HG03521 (cell line): ENCODE measurements at regions not wholly inside any gene's neighbourhood (a gene's known extent, or its start where the extent isn't known, plus 50 kb on each side); places are given as distances from the start of the nearest gene placed in this dataset.

Experiments
- ATAC-seq: cut with Tn5 transposase; IDR thresholded peaks from one replicate; pipeline ENCODE4 v1.9.1; 2021; ENCODE audit warnings: mild to moderate bottlenecking, moderate library complexity; ENCODE audit not compliant: unreplicated experiment

DNA sequence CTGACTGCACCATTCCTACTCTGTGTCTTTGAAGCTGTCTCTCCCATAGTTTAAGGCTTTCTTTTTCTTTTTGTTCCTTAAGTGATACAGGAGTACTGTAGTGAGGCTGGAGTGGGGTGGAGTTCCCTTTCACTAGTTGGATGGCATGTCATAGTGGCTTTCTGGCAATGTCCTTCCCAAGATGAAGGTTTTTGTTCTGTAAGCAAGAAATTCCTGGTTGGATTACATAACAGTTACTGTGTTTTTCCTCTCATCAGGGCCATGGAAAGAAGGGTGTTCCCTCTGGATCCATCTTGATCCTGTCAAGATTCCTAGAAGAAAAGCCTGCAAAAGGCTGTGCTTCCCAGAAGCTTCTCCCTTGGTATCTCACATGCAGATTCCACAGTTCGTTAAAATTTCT is 84.2 kb downstream of the ACKR3 start:
- no peak for ATAC-seq

DNA sequence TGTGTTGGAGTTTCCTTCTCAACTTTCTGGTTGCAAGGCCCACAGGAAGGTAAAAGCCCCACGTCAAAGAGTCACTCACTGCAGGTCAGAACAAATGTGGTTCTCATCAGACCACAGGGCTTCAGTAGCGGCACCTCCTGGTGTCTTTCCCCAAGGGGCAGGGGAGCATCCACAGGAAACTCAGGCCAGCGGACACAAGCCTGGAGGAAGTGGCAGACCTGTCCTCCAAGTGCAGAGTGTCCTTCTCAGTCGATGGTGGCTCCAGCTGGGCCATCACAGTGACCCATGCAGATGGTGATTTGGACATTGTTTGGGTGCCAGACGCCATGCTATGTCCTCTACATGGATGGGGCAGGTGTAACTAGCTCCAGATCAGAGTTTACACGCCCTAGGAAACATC is 84.9 kb downstream of the ACKR3 start:
- no peak for ATAC-seq

GRCh38 chr2:236656166-236656565 is 86.5 kb downstream of the ACKR3 start:
- no peak for ATAC-seq

DNA sequence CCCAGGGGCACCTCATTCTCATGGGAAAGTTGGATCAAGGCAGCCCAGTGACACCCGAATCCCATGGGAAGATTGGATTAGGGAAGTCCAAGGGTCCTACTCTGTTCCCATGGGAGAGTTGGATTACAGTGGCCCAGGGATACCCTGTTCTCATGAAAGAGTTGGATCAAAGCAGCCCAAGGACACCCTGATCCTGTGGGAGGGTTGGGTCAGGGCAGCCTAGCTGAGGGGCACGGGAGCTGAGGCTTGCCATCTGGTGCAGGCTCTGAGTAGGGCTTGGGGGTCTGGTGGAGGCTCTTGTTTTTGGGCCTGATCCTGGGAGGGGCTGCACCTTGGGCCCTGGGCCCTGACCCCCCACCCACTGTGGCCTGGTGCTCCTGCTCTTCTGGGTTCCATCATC is 87.1 kb downstream of the ACKR3 start:
- no peak for ATAC-seq

DNA sequence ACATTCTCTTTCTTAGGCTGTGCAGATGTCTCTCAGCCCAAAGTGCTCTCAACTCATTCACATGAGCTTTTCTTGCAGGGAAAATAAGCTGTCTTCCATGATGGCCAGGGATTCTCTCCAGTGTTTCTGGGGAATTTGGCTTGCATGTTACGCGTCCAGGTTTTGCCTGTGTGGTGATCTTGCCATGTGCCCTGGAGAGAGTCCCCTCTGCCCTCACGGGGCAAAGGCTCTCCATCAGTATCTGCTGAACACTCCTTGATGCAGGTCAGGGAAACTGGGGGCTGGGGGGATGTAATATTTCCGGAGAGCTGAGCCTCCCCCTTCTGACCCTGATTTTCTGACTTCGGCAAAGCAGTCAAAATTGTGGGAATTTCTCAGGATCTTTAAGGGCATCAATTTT is 87.6 kb downstream of the ACKR3 start:
- ATAC-seq, result no peak

GRCh38 chr2:236657801-236658200 is 88.2 kb downstream of the ACKR3 start:
- no peak for ATAC-seq

DNA sequence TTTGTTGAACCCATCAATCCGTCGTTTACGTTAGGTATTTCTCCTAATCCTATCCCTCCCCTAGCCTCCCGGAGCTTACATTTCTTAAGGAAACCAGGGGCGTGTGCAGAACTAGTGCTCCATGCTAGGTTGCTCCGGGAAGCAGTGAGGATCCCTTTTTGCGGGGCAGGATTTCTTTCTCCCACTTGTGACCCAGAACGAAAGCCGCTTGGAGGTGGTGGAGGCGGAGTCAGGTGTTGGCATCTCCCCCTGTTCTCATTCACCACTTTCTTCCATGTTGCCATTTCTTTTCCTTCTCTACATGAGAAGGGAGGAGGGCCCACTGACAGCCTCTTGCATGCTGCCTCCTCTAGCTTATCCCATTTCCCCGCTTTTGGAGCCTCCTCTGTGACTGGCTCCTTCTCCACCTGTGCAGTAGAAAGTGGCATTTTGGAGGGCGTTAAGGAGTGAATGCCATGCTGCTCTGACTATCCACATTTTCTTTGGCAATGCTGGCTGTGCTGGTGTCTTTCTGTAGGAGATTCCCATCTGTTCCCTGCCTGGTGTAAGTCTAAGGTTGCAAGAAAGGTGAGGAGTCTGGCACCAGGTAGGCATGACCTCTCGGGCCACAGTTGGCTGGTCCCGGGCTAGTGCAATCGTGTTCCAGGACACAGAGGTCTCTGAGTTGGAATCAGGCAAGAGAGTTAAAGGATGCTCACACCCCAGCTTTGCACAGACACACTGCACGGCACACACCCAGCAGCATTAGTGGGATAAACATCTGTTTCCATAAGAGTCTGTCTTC is 89.5 kb downstream of the ACKR3 start:
- no peak for ATAC-seq

- no peak for ATAC-seq
Observed at GRCh38 chr2:236659758-236660150, 90.1 kb downstream of the ACKR3 start.

GRCh38 chr2:236661061-236661761 is 91.6 kb downstream of the ACKR3 start:
- ATAC-seq, result no peak

DNA sequence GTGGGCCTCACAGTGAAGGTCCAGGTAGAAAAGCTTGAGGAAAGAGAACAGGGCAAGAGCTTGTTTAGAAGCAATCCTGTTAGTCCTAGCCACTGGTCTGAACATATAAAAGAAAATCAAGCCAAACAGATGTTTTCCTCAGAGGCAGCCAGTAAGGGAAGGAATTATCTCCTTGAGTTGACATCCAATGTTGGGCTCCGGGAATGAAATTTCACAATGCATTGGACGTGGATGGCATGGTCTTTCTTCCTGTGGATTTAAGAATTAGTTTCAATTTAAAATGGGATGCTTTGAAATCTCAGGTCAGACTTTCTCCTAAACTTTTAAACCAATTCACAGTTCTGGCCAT is 92.1 kb downstream of the ACKR3 start:
- ATAC-seq, result no peak

GRCh38 chr2:236662231-236663185 is 92.9 kb downstream of the ACKR3 start:
- no peak for ATAC-seq

- no peak for ATAC-seq
Observed at GRCh38 chr2:236663287-236664101, 93.9 kb downstream of the ACKR3 start.

DNA sequence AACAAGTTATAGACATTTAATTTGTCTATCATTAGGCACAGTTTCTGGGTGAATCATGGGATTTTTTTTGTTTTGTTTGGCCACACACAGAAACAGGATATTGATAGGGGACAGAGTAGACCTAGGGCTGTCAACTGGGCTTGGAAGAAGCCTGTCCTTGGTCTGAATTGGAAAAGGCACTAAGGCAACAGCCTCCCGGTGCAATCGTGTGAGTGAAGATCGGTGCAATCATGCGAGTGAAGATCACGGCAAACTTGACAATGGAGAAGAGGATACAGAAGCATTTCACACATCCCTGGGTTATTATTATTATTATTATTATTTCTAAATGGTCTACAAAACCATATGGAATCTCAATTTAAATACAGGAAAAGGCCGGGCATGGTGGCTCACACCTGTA is 94.5 kb downstream of the ACKR3 start:
- no peak for ATAC-seq

- no peak for ATAC-seq
Observed at GRCh38 chr2:236665101-236665500, 95.5 kb downstream of the ACKR3 start.

GRCh38 chr2:236665572-236666118 is 96.0 kb downstream of the ACKR3 start:
- ATAC-seq, result no peak

DNA sequence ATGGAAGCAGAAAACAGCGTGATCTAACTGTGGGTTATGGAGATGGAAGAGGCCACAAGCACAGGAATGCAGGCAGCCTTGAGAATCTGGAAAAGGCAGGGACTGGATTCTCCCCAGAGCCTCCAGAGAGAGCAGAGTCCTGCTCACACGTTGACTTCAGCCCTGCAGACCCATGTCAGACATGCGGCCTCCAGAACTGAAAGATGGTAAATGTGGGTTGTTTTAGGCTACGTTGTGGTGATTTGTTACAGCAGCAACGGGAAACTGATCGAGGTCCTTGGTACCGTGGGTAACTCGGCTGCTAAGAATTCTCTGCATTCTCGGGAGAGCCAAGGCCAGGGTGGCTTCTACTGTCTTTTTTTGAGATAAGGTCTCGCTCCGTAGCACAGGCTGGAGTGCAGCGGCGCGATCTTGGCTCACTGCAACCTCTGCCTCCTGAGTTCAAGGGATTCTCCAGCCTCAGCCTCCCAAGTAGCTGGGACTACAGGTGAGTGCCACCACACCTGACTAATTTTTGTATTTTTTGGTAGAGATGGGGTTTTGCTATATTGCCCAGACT is 97.1 kb downstream of the ACKR3 start:
- no peak for ATAC-seq

- ATAC-seq, result no peak
Observed at GRCh38 chr2:236667526-236667925, 97.9 kb downstream of the ACKR3 start.

DNA sequence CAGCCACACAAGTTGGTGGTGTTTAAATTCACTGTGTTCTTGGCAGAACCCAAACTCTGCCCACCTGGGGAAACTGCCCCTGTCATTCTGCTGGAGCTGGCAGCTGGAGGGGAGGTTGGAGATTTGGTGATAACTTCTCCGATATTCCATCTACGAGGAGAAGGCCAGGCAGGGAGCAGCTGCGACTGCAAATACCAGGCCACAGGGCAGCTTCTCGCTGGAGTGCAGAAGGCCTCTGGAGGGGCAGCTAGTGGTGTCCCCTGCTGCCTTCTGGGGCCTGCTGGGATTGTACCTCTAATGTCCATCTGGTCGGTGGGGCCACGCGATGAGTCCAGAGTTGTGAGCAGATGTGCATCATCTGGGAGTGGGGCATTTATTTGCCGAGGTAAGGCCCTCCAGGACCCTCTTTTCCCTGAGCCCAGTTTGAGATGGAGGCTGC is 98.9 kb downstream of the ACKR3 start:
- ATAC-seq, result no peak

- ATAC-seq, result no peak
Observed at GRCh38 chr2:236670235-236670620, 100.6 kb downstream of the ACKR3 start.
